ENCODE measurements at regions not wholly inside any gene's neighbourhood (a gene's known extent, or its start where the extent isn't known, plus 50 kb on each side); places are given as distances from the start of the nearest gene placed in this dataset.

DNA sequence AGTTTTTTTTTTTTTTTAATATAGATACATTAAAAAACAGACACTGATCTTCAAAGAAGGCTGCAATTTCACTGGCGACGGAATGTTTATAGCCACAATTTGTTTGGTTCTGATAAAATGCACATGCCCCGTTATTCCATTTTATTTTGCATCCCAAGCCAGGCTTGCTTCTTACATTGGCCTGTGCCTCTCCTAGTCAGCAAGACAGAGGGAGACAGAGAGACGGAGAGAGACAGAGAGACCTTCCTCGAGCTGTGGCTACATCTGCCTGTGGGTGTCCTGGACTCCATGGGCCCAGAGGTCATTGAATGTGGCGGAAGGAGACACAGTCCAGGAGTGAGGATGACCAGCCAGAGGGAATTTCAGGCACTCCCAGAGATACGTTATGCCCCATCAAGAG lies 926.6 kb downstream of the VRK1 start:
- no peak for DNase-seq (ENCODE audit: low spot score)

DNA sequence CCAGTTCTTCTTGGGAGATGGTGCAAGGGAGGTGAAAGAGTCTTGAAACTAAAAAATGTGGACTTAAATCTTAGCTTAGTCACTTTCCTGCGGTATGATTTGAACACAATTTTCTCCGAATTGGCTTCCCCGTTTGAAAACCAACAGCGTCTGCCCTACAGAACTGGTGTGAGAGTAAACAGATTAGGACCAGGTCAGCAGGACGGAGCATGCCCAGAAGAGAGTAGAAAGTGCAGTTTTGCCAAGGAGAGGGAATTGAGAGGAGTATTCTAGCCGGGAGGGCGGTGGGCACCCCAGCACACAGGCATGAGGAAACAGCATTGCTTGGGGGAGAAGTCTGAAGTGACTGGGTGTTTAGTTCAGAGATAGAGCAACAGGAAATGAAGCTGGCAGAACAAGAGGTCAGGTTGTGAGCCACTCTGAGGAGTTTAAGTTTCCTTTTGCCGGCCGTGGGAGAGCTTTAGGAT lies 927.1 kb downstream of the VRK1 start:
- no peak for DNase-seq (ENCODE audit: low spot score)

DNA sequence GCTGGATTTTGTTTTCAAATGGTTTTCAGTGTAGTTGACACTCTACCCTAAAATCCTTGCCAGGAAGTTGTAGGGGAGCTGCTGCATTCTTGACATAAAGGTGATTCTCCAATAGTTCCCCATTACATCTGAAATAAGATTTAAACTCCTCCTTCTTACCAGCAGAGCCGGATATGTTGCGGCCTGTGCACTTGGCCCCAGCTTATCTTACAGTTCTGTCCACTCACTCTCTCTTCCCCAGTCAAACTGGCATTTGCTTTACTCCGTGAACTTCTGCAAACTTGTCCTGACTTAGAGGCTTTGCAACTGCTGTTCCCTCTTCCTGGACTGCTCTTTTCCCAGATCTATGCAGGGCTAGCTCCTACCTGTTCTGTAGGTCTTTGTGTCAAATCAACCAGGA lies 929.5 kb downstream of the VRK1 start:
- no peak for DNase-seq (ENCODE audit: low spot score)

DNA sequence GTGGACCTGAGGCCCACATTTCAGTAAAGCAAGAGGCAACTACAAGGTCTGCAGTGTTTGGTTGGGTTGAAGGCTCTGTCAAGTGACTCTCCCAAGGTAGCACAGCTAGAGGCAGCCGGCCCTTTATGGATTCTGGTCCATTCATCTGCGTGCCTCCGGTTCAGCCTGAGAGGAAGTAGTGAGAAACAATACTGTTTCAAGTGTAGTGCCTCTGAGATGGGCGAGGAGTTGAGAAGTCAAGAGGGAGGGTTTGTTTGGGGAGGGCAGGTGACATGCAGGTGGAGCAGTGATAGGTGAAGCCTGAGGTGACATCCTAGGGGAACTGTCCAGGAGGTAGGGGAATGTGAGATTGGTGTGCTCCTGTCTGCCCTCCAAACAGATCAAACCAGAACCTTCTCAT lies 933.5 kb downstream of the VRK1 start:
- no peak for DNase-seq (ENCODE audit: low spot score)

DNA sequence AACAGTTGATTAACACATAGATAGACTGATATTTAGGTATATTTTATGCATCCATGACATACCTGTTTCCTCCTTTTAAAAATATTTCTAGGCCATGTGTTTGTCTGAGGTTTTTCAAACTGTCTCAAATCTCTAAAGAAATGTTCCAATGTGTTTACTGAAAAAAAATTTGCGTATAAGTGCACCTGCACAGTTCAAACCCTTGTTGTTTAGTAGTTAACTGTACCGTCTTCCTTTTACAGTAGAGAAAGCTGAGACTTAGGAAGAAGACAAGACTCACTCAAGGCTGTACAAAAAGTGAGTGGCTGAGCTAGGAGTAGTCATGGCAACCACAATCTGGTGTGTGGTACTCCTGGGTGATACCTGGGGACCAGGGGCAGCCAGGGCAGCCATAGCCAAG lies 934.6 kb downstream of the VRK1 start:
- no peak for DNase-seq (ENCODE audit: low spot score)

DNA sequence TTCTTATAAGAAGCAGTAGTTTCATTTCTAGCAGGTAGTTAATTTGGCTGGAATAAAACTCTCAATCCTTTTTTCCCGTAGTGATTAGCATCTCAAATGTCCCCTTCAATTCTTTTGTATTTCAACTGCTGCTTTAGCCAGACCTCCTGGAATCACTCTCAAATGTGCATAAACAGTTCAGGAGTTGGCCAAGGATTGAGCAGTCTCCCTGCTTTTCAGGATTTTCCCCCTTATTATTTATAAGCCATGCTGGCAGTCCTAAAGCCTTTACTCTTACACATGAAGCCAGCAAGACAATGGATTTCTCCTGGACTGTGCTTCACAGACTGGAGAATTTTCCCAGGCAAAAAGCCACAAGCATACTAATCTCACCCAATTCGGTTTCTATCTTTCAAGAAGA lies 950.1 kb downstream of the VRK1 start:
- DNase-seq (ENCODE audit: low spot score): no peak

DNA sequence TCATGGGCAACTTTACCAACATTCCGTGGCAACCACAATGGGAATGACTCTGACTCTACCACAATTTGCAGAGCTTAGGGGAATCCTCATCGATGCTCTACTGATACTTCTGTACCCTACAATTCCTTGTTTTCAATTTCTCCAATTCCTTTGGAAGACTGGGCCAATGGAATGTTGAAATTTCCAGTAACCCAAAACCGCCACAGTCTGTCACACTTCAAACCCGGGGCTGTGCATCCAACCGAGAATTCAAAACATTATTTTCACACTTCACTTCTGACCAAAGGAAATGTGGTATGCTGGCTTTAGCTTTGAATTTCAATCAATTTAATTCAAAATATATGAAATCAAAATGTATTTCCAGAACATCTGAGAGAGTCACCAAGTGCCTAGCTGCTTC lies 951.4 kb downstream of the VRK1 start:
- DNase-seq (ENCODE audit: low spot score): no peak

DNA sequence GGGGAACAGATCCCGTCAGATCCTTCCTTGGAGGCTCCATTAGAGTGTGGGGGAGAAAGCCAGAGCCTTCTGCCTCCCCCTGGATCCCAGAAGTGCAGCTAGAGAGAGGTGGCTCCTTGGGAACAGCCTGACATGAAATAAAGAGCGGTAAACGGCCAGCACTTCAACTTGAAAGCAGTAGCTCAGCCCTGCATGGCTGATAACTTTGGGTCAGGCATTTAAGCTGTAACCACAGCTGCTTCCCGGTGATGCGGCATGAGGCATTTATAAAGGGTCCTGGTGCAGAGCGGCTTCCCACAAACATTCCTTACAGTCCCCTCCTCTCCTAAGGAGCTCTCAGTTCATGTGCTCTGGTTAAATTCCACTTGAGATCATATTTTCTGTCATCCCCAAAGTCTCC lies 960.3 kb downstream of the VRK1 start:
- no peak for DNase-seq (ENCODE audit: low spot score)

DNA sequence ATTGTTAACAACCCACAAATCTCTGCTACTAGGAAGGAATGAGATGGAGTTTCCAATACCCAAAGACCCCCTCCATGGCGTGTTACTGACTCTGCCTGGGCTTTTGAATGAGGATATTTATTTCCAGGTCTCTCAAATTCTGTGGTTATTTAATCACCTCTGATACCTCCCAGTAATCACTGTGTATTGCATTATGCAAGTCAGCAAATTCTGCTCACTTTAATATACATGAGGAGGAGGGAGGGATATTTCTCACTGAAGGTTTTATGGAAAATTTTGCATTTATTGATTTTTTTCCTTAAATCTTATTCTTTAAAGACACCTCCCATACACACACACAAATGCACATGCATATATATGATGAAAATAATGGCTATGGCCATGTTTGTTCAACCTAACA lies 962.9 kb downstream of the VRK1 start:
- DNase-seq (ENCODE audit: low spot score): no peak

DNA sequence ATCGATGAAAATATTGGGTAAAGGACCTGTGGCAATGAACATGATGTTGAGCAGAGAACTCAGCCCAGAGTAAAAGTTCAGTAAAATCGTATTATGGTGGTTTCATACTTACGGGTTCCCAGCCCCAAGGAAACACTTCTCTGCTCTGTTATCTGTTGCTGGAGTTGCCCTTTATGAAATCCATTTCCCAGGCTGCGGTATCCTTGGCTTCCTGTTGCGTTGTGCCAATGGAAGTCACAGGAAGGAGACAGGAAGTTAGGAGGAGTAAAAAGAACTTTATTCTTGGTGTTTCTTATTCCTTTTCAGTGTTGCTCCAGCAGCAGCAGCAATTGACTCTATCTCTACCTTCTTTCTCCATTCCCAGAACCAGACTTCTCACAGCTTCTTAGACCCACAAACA lies 965.2 kb downstream of the VRK1 start:
- DNase-seq (ENCODE audit: low spot score): no peak

DNA sequence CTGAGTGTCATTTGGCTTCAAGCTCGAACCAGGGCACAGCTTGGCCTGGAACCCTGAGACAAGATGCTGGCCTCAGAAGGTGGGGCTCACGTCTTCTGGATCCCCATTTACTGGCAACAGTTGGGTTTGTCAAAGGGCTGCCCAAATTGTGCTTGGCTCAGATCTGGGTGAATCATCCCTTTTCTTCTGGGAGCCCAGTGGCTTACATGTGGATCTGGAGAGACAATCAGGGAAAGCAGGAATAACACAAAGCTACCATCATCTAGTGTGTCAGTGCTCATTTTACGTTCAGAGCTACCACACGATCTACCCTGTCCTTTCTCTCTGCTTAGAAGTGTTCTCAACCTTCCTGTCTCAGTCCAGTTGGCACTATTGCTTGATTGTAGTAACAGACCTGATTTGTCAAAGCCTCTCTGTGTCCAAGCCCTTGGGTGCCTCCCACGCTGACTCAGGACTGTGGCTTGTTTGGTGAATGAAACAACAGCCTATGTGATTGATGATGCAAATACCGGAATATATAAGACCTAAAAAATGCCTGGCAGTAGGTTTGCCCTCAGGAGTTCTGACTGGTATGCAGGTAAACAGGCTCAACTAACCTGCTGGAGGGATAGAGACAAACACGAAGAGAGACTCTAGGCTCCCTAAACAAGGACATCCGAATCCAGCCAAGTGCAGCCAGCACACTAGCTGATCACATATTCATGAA lies 974.3 kb downstream of the VRK1 start:
- no peak for DNase-seq (ENCODE audit: low spot score)

DNA sequence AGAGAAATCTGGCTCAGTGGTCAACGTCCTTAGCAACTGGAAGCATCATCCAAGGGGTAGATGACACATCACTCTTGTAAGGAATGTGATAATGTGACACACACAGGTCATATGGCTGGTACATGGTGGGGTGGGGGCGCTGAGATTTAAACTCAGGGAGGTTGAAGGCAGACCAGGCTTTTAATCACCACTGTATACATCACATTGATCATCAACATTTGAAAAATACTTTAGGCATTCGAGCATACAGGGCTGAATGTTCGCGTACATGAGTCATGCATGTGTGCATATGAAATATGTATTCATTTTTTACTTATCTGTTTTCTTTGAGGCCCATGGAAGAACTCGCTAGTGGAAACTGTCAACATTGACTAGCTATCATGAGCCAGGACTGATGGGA lies 976.4 kb downstream of the VRK1 start:
- DNase-seq (ENCODE audit: low spot score): no peak

DNA sequence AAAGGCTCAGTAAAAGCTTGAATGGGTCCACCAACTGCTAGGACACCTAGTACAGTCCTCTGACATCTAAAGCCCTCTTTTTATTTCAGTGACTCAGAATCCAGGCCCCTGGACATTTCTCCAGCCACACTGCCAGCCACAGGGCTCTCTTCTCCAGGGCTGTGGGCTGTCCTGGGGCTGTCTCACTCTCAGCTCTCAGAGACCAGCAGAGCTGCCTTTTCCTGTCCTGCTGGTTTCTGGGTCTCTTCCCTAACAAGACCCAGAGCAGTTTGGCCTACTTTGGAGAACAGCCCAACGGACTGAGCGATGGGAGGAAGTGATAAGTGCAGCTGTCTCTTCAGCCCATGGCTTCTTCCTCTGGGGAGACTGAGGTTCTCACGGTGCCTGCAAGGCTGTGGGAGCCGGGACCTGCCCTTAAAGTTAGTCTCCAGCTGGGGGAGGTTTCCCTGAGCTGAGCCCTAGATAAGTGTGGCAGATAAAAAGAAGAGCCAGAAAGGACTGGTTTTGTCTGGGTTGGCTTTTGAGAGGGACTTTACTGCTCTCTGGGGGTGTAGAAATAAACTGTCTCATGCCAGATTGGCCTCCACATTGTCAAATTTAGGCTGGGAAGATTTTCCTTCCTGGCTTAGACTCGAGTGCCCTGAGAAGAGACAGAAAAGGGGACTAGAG lies 979.8 kb downstream of the VRK1 start:
- no peak for DNase-seq (ENCODE audit: low spot score)

DNA sequence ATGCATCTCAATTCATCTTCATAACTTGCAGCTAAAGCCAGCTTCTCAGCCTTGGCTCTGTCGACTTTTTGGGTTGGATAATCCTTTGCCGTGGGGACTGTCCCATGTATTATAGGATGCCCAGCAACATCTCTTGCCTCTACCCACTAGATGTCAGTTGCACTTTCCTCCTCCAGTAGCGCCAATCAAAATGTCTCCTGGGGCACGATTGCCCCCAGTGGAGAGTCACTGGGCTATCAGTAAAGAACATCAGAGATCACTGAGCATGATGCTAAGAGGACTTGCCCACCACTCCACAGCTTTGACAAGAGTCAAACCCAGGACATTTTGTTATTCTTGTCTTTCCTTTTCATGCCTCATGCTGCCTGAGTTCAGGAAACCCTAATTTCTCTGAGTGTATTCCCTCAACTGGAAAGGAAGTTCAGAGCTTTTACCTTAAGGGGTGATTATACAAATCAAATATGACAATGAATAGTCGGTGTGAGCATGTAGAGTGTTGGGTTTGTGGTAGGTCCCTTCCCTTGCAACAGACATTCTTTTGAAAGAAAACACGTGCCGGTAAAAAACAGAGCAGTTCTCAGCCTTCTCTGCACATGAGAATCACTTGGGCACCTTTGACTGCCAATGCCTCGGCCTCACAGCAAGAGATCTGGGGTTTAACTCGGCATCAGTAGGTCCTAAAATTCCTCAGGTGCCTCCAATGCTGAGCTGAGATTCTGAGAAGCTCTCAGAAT lies 980.6 kb downstream of the VRK1 start:
- no peak for DNase-seq (ENCODE audit: low spot score)

DNA sequence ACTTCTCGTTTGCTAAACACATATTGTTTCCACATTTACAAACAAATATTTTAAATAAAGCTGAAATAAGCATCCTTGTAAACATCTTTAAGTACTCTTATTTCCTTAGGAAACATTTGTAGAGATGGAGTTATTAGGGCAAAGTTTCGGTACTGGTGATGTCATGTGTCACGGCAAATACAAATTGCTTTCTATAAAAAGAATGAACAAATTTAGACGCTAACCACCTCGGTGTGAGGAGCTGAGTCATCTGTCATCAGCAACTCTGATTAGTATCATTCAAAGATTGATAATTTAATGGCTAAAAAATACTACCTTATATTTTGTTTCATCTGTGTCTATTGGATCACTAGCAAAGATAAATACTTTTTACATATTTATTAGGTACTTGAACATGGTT lies 982.0 kb downstream of the VRK1 start:
- no peak for DNase-seq (ENCODE audit: low spot score)

DNA sequence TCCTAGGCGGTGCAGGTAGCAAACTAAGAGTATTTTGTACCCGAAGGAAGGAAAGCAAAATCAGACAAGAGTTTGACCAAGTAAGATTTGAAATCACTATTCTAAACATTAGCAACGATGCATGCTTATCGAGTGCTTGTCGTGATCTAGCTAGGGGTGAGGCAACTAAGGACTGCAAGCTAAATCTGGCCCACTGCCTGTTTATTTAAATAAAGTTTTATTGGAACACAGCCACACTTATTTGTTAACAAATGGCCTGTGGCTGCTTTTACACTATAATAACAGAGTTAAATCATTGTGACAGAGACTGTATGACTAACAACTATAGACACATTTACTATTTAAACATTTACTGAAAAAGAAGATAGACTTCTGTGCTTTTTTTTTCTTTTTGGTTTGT lies 983.6 kb downstream of the VRK1 start:
- no peak for DNase-seq (ENCODE audit: low spot score)

DNA sequence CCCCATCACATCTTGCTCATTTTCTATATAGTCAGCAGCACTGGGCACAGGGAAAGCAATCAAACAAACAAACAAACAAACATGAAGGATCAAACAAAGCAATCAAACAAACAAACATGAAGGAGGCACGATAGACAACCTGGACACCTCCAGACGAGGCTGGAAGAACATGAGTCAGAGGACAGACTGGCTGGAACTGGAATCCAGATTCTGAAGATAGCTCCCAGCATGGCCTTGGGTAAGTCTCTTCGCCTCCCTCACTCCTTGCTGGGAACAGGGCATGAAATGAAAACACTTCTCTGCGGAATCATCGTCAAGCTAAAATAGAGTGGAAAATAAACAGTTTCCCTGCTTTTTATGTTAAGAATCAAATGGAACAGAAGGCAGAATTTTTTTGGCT lies 984.8 kb downstream of the VRK1 start:
- no peak for DNase-seq (ENCODE audit: low spot score)

DNA sequence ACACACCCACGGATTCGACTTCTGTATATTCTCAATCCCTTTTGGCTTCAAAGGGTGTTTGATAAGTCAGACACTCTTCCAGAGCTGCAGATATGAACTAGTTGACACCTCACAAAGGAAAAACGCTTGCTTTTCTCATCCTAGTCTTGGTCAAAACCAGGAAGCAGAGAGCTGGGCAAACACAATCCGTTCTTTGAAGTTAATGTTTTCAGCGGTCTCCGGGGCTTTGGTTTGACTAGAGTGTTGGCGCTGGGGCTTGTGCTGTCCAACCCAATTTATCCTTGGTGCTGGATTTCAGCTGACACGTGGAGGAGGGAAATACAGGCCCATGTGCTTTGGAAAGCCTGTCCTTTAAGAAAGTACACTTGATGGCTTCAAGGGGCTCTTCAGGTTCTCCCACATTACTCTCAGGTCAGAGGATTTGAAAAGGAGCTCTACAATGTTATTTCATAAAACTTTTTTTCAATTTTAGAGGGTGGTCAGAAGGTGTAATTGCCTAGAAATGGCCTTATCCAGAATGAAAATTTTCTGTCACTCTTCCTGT lies 985.8 kb downstream of the VRK1 start:
- DNase-seq (ENCODE audit: low spot score): no peak

DNA sequence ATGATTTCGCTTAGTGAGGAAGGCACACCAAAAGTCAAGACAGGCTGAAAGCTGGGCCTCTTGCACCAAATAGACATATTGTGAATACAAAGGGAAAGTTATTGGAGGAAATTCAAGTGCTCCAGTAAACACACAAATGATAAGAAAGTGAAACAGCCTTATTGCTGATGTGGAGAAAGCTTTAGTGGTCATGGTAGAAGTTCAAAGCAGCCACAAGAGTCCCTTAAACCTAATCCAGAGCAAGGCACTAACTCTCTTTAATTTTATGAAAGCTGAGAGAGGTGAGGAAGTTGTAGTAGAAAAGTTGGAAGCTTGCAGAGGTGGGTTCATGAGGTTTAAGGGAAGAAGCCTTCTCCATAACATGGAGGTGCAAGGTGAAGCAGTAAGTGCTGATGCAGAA lies 988.3 kb downstream of the VRK1 start:
- no peak for DNase-seq (ENCODE audit: low spot score)

DNA sequence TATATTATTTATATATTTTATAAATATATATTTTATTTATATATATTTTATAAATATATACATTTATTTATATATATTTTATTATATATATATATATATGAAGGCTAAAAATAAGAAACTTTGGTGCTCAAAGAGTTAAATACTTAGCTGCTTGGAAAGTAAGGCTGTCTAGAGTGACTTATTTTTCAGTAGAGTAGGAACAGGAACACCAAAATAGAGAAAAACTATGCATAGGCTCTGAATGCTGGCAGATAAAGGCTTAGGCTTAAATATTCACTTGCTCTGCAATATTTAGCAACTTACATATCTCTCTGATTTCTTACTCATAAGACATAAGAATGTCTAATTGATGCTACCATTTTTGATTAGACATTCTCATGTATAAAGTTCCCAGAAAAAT lies 991.2 kb downstream of the VRK1 start:
- DNase-seq (ENCODE audit: low spot score): no peak

DNA sequence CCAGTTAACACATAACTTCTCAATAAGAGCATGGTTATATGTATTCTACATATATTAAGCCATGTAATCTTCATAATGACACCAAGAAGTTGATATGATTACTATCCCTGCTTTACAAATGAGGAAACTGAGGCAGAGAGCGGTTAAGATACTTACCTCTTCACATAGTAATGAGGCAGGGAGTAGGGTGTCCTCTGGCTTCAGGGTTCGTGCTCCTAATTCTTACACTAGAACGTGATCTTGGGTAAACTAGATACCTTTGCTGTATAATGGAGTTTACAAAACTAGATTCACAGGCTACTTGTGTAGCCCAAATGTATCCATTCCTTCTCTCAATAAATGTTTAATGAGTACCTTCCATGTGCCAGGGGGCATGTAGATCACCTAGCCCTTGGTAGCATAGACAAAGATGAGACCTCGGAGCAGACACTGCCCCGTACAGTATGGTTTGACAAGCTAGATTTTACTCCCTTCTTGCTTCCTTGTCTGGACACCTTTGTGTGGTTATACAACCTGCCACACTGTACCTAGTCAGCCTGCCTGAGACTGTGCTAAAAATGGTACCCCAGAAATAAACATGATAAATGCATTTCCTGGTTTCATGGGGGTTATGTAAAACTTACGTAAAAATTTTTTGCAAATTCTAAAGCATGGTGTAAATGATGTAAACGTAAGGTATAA lies 991.8 kb downstream of the VRK1 start:
- DNase-seq (ENCODE audit: low spot score): no peak

DNA sequence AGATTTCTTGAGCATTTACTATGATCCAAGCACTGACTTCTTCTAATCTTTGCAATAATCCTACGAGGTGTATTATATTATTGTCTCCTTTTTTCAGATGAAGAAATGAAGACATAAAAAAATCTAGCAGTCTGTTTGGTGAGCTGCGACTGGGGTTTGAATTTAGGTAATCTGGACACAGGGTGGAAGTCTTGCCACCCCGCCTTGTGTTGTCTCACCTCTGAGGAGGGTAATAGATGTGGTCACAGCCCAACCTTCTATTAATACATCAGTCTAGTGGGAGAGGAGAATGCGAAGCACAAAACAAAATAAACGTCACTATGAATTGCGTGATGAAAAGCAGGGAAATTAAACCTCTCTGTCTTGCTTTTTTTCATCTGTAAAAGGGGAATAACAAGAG lies 993.9 kb downstream of the VRK1 start:
- no peak for DNase-seq (ENCODE audit: low spot score)

DNA sequence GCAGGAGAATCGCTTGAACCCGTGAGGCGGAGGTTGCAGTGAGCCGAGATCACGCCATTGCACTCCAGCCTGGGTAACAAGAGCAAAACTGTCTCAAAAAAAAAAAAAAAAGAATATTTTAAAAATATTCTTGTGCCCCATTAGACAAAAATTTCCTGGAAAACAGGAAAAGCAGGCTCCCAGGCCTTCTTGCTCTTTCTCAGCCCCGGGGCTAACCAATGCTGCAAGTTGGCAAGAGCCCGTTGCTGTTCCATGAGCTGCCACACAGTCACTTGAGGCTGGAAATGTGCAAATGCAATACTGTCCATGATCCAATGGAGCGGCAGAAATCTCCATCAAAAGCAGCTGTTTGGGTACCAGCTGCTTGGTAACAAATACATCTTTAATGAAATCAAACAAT lies 994.7 kb downstream of the VRK1 start:
- no peak for DNase-seq (ENCODE audit: low spot score)

Measured in left forelimb (tissue), 1 donor.